GM10248 (cell line): ENCODE measurements at regions not wholly inside any gene's neighbourhood (a gene's known extent, or its start where the extent isn't known, plus 50 kb on each side); places are given as distances from the start of the nearest gene placed in this dataset.

Source experiments
- CTCF ChIA-PET: fragments of 300-600 bp; sonication (Branson Sonifier 250); formaldehyde crosslinking; extraction: SDS; loops from one replicate; lab custom pipeline; 2021; ENCODE audit warnings: antibody characterized with exemption; lab: Yijun Ruan, JAX
- POLR2A ChIA-PET: fragments of 350-650 bp; sonication (Branson Sonifier 250); formaldehyde crosslinking; extraction: SDS; loops from one replicate; lab custom pipeline; 2020; ENCODE audit warnings: antibody characterized with exemption; lab: Yijun Ruan, JAX
- DNase-seq: peaks from one replicate; pipeline ENCODE4 v3.0.0; 2012; ENCODE audit errors: extremely low spot score
- TF ChIP-seq, protein P1 (sequence below): IDR thresholded peaks from 2 replicates; pipeline ENCODE4 v1.5.1; 2012; ENCODE audit warnings: mild to moderate bottlenecking, low read depth; ENCODE audit errors: extremely low read depth, missing control alignments, control extremely low read depth

DNA sequence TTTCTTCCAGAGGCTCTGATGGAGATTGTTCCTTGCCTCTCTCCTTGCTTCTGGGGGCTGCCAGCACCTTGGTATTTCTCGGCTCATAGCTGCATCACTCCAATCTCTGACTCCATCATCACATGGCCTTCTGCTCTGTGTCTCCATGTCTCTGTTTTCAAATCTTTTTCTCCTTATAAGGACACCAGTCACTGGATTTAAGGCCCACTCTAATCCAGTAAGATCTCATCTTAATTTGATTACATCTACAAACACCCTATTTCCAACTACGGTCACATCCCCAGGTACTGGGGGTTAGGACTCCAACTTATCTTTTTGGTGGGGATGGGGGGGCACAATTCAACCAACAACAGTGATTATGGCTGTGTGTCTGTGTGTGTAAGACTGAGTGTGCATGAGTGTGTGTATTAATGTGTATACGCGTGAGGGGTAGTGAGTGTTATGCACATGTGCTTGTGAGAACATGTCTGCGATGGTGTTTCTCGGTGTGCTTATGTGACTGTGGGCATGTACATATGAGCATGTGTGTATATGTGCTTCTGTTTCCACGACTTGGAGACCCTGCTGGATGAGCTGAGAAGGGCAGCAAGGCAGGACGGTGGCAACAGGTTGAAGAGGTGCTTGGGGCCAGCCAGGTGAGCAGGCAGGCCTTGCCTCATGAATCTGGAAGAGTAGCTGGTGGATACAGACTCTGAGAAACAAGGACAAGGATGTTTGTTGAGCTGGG lies 130.5 kb downstream of the MRPL14 start:
- DNase-seq = no peak
- POLR2A ChIA-PET = no interaction called here
- CTCF ChIA-PET = interaction anchor here (1.6 kb wide), 1 partner anchor 82 kb away, joined by 4 read pairs; no protein-coding TSS in a partner anchor
- TF ChIP-seq, protein P1, sequence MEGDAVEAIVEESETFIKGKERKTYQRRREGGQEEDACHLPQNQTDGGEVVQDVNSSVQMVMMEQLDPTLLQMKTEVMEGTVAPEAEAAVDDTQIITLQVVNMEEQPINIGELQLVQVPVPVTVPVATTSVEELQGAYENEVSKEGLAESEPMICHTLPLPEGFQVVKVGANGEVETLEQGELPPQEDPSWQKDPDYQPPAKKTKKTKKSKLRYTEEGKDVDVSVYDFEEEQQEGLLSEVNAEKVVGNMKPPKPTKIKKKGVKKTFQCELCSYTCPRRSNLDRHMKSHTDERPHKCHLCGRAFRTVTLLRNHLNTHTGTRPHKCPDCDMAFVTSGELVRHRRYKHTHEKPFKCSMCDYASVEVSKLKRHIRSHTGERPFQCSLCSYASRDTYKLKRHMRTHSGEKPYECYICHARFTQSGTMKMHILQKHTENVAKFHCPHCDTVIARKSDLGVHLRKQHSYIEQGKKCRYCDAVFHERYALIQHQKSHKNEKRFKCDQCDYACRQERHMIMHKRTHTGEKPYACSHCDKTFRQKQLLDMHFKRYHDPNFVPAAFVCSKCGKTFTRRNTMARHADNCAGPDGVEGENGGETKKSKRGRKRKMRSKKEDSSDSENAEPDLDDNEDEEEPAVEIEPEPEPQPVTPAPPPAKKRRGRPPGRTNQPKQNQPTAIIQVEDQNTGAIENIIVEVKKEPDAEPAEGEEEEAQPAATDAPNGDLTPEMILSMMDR = no peak

DNA sequence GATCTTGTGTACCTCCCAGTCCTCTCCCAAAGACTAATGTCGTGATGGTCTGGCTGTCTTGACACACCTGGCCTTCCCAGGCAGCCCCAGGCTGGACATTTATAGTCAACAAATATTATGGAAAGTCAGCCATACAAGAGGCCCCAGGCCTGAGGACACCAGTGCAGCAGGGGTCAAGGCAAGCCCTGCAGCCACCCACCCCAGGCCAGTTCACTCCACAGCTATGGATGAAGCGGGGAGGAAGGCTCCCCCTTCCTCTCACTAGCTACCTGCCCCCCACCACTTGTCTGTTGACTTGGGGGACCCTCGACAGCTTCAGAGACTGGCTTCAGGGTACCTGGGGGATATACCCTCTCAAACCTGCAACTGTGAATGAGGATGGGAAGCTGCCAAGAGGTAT lies 132.1 kb downstream of the MRPL14 start:
- no peak for DNase-seq
- POLR2A ChIA-PET = no interaction called here
- CTCF ChIA-PET = interaction anchor here (0.9 to 1.6 kb wide), 3 partner anchors 17 to 105 kb away, joined by 3 to 4 read pairs (median 4); no protein-coding TSS in a partner anchor
- TF ChIP-seq, protein P1 = no peak

DNA sequence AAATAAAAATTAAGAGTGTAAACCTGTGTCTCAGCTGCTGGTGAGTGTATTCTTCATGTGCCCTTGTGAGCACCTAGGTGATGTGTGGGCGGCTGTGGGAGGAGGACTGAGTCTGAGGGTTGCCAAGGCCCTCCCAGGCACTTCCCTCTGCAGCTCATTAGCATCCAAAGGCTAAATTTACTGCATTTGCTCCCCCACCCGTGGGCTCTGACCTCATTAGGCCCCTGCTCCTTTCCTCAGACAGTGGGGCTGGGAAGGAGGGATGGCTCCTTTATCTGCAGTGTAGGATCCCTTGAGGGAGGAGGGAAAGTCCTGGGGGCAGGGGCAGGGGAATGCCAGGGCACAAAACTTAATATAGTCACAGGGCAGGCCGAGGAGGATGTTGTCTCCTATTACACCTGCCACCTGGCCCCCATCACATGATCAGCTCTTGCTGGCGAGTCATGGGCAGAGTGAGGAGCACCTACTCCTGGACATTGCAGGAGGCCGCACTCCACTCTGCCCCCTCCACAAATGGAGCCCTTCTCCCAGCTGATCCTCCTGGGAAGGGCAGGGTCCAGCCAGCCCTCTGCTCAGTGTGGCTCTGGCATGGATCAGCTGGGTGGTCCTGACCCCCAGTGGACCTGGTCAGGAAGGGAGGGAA lies 133.2 kb downstream of the MRPL14 start:
- POLR2A ChIA-PET = no interaction called here
- TF ChIP-seq, protein P1 = no peak
- DNase-seq = no peak
- CTCF ChIA-PET = interaction anchor here (0.7 to 1.2 kb wide), 4 partner anchors 38 to 220 kb away, joined by 3 read pairs; no protein-coding TSS in a partner anchor

DNA sequence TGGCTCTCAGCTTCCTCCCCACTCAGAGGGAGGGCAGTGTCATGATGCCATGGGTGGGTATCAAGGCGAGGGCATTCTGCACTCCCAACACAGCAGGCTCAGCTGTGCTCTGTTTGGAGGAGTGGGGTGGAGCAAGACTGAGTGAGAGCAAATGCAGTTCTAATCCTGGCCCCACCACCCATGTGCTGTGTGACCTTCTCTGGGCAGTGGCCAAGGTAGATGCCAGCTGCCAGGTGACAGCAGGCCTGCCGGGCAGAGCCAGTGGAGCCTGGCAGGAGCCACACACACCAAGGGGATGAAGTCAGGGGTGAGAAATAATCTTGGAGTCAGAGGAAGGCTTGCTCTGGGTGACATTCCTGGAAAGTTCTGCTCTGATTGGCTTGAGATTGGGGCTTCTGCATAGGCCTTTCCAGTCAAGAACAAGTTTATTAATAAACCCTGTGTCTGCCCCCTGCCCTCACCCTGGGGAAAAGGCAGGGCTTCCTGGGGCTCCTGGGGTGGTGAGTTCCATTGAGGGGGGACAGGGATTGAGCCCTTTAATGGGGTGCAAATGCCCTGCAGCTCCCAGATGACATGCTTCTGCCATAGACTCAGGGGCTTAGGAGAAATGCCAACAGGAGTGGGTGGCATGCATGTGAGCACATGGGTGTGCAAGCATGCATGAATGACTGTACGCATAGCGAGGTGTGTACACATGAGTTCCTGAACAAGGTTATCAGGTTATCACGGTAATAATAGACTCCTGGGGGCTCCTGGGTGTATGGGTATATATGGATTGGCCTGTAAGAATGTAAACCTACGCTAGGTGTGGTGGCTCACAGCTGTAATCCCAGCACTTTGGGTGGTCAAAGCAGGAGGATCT lies 134.2 kb downstream of the MRPL14 start:
- ChIA-PET POLR2A (no interaction called here), CTCF (interaction anchor here (0.9 to 2.3 kb wide), 4 partner anchors 11 to 219 kb away, joined by 3 to 7 read pairs (median 4); no protein-coding TSS in a partner anchor)
- no peak for DNase-seq
- TF ChIP-seq, protein P1 = no peak

DNA sequence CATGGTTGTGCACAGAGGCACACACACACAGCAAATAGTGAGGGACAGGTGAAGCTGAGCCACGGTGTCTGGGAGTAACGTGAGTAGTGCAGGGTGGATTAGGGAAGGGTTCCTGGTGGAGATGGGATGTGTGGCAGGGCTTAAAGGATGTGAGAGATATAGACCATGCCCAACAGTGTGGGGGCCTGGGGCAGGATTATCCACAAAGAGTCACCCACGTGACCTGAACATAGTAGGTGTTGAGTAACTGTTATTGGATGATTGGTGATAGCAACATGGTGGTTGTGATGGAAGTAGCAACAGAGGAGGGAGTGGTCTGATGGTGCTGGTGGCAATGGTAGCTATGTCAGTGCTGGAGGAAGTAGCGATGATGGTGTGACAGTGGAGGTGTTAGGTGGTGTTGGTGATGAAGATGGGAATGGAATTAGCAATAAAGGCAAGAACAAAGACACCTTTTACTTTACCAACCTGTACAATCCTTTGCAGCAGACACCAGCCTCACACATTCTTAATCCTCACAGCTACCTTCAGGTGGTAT lies 135.1 kb downstream of the MRPL14 start:
- ChIA-PET POLR2A (no interaction called here), CTCF (interaction anchor here (1.9 to 2.3 kb wide), 2 partner anchors 10 to 22 kb away, joined by 5 to 7 read pairs; no protein-coding TSS in a partner anchor)
- no peak for DNase-seq
- TF ChIP-seq, protein P1 = no peak
